Heart right ventricle (tissue), 16 donors: ENCODE measurements at regions not wholly inside any gene's neighbourhood (a gene's known extent, or its start where the extent isn't known, plus 50 kb on each side); places are given as distances from the start of the nearest gene placed in this dataset.

ENCODE experiments used
- ATAC-seq, 8 donors: fragments of 200-7000 bp; cut with Tn5 transposase; one replicate each; pipeline ENCODE4 v1.9.1; 2020; ENCODE audit warnings: mild to moderate bottlenecking in 8 of 8, moderate library complexity in 8 of 8, moderate number of reproducible peaks in 1 of 8
- DNase-seq, 2 donors: peaks; one replicate each; pipeline ENCODE4 v3.0.0-alpha.2; 2020
- H3K27ac ChIP-seq, 10 donors: fragments of 200-600 bp; sonication (generic) in 2 of 10; one replicate each; pipeline versions ENCODE4 v1.5.0 to v1.8.0; 2020 to 2022; ENCODE audit warnings: mild to moderate bottlenecking in 3 of 10
- H3K27me3 ChIP-seq, 7 donors: fragments of 200-600 bp; one replicate each; pipeline ENCODE4 v1.8.0; 2021 to 2022; ENCODE audit warnings: mild to moderate bottlenecking in 2 of 7
- H3K36me3 ChIP-seq, 9 donors: fragments of 200-600 bp; sonication (generic) in 1 of 9; one replicate each; pipeline versions ENCODE4 v1.5.0 to v1.8.0; 2020 to 2022; ENCODE audit warnings: mild to moderate bottlenecking in 2 of 9
- H3K4me1 ChIP-seq, 9 donors: fragments of 200-600 bp; sonication (generic) in 1 of 9; one replicate each; pipeline versions ENCODE4 v1.5.0 to v1.8.0; 2020 to 2022; ENCODE audit warnings: mild to moderate bottlenecking in 4 of 9
- H3K4me3 ChIP-seq, 10 donors: fragments of 200-600 bp; sonication (generic) in 2 of 10; one replicate each; pipeline versions ENCODE4 v1.5.0 to v1.8.0; 2020 to 2022; ENCODE audit warnings: mild to moderate bottlenecking in 7 of 10, moderate library complexity in 2 of 10
- H3K9me3 ChIP-seq, 11 donors: fragments of 200-600 bp in 10 of 11; sonication (generic) in 2 of 11; one replicate each; pipeline versions ENCODE4 v1.5.0 to v1.8.0; 2013 to 2022; ENCODE audit warnings: mild to moderate bottlenecking in 2 of 11, control low read depth in 1 of 11, moderate library complexity in 1 of 11
- CTCF ChIP-seq, 9 donors: fragments of 200-600 bp; sonication (generic) in 2 of 9; IDR thresholded peaks; one replicate each; pipeline versions ENCODE4 v1.5.0 to v1.8.0; 2021 to 2022; ENCODE audit warnings: antibody characterized with exemption in 9 of 9, mild to moderate bottlenecking in 5 of 9, moderate library complexity in 1 of 9
- WGBS, 2 donors: extraction: QIAGEN DNeasy Blood & Tissue Kit; methylation state at CpG; one replicate each; pipeline ENCODE4 v1.1.7; 2013; ENCODE audit warnings: inconsistent platforms in 1 of 2; 5-methylcytosine and 5-hydroxymethylcytosine counted together
- intact Hi-C, 10 donors: fragments of 100-400 bp; cut with DNase I; formaldehyde crosslinking; loops; one replicate each; pipeline versions ENCODE4 v1.11.1 to v1.14.2; 2022
- donor health status: Arrhythmogenic right ventricular cardiomyopathy.
- donor health status: ischemic (EF 13 %, LVEDD 7.1; RV severe dilation, severe dysfunction).
- donor health status: healthy with polysubstance abuse.
- donor health status: DM: no; HTN: yes; CAD: no.
- donor health status: DM: no; HTN: no; CAD: no.
- donor health status: ischemic (EF 25% LVEDD 6.9; RV normal size, moderate dysfunction).
- donor health status: ischemic (EF 25% LVEDD 5.7; RV mildly dilated, moderate dysfunction).
- donor health status: healthy.
- donor health status: DM: yes; HTN: yes; CAD: no.
- donor health status: Ischemic cardiomyopathy.
- donor health status: ischemic (EF 35%, LVEDD 5.7; RV mildly dilated, moderate dysfunction).
- donor health status: nonischemic (EF 11% LVEDD 7.7; RV severe dilation, severe dysfunction).
- donor health status: DM: yes; HTN: yes; CAD: no.
- donor health status: PGD.
- donor health status: ischemic (EF 29% LVEDD 5.4; RV normal size, mild dysfunction).
- donor health status: nonischemic (EF 23%, LVEDD 6.1; RV moderate dilation, normal function).

DNA sequence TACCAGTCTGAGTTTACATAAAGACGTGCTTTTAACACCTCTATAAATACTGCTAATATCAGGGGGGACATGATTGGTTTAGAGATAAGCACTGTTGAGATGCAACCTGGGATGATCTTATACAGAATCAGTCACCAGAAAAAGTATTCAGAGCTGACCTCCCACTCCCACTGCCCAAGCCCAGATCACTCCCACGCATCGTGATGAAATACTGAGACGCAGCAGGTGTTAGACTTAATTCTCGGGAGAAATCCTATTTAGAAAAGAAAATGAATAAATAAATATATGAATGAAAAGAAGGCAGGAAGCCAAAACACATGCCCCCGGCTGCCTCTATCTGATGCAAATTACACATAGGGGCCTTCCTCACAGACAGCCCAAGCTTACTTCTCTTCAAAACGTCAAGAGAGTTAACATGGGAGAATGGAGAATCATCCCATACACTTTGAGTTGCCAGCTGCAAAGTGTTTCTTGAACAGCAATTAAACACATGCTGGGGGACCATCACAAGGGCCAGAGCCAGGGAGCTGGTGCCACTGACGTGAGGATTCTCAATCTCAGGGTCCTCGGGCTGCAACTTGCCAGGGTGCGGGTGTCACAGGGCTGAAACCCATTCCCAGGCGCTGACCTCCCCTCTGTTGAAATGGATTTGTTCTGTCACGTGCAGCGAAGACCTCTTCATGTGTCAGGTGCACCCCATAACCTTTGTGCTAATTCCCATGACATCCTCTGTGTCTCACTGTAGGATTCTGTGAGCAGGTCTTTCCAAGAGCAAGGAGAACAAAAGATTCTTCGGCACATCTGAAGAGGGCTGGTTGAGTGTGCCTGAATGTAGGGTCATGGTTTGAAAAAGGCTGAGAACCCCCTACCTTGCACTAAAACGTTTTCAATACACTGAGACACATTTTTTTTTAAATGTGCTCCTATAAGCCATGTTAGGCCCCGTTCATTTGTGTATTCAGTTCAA, 764.2 kb upstream of the ARRDC4 start:
- DNase-seq = no peak

GRCh38 chr15:97199393-97200051, 761.0 kb upstream of the ARRDC4 start:
- Histone ChIP-seq H3K27me3 (peaks cover 0 to 3% (median 0%) of the 10 kb centered on the region in 7 donors), H3K4me3 (no peak overlapping the region), H3K9me3 (peaks cover 0 to 6% (median 0%) of the 10 kb centered on the region in 11 donors), H3K36me3 (no peaks in the 10 kb centered on the region), H3K27ac (no peak overlapping the region), H3K4me1 (no peaks in the 10 kb centered on the region)
- ATAC-seq (no peak), DNase-seq (no peak)
- intact Hi-C loops = no loop called here
- 87% methylated on average over 3 of the region's 3 CpGs for WGBS, 2 donors
- no peak for TF ChIP-seq CTCF (IDR thresholded peaks at IDR 0.05)

More for the DNA sequence above, 764.2 kb upstream of the ARRDC4 start:
- WGBS, 2 donors = 65 to 68% methylated on average over 16 of the region's 16 CpGs
- intact Hi-C loops = no loop called here
- H3K27me3 ChIP-seq = peaks cover 0 to 3% (median 0%) of the 10 kb centered on the region in 7 donors
- H3K4me1 ChIP-seq = no peaks in the 10 kb centered on the region
- H3K4me3 ChIP-seq = no peak overlapping the region
- H3K9me3 ChIP-seq = peaks cover 0 to 7% (median 0%) of the 10 kb centered on the region in 11 donors
- TF ChIP-seq CTCF (IDR thresholded peaks at IDR 0.05) = no peak
- H3K27ac ChIP-seq = no peak overlapping the region
- ATAC-seq = no peak
- no peaks in the 10 kb centered on the region for H3K36me3 ChIP-seq

GRCh38 chr15:97200161-97200560, 760.3 kb upstream of the ARRDC4 start:
- 87 to 88% methylated on average over 2 of the region's 2 CpGs for WGBS, 2 donors
- no peak for TF ChIP-seq CTCF (IDR thresholded peaks at IDR 0.05)
- DNase-seq = no peak
- no peak overlapping the region for H3K27ac ChIP-seq
- no peaks in the 10 kb centered on the region for H3K36me3 ChIP-seq
- no peaks in the 10 kb centered on the region for H3K4me1 ChIP-seq
- no peak overlapping the region for H3K4me3 ChIP-seq
- H3K27me3 ChIP-seq = peaks cover 0 to 3% (median 0%) of the 10 kb centered on the region in 7 donors
- intact Hi-C loops = no loop called here
- ATAC-seq = no peak
- H3K9me3 ChIP-seq = peaks cover 0 to 12% (median 0%) of the 10 kb centered on the region in 11 donors

- Histone ChIP-seq H3K27ac (no peak overlapping the region), H3K9me3 (no peaks in the 10 kb centered on the region), H3K27me3 (no peaks in the 10 kb centered on the region), H3K4me3 (no peak overlapping the region), H3K4me1 (no peaks in the 10 kb centered on the region), H3K36me3 (no peaks in the 10 kb centered on the region)
- intact Hi-C loops = no loop called here
- TF ChIP-seq CTCF (IDR thresholded peaks at IDR 0.05) = no peak
- ATAC-seq (no peak), DNase-seq (no peak)
Observed at GRCh38 chr15:97210277-97210676, 750.2 kb upstream of the ARRDC4 start.
